GM18498 (cell line): ENCODE measurements at regions not wholly inside any gene's neighbourhood (a gene's known extent, or its start where the extent isn't known, plus 50 kb on each side); places are given as distances from the start of the nearest gene placed in this dataset.
"Not testable (repeated sequence)": the region's sequence is repeated elsewhere in the genome, so short reads cannot be mapped to it uniquely, and the experiment has no call there.

Source experiments
- ATAC-seq: cut with Tn5 transposase; IDR thresholded peaks from one replicate; pipeline ENCODE4 v1.9.1; 2021; ENCODE audit warnings: mild to moderate bottlenecking, moderate library complexity; ENCODE audit not compliant: unreplicated experiment

- ATAC-seq = no peak
Observed at GRCh38 chr13:50611117-50611781, 232.2 kb downstream of the DLEU7 start.

- ATAC-seq = no peak
Observed at GRCh38 chr13:50612717-50613116, 230.8 kb downstream of the DLEU7 start.

GRCh38 chr13:50613356-50613831, 230.1 kb downstream of the DLEU7 start:
- no peak for ATAC-seq

GRCh38 chr13:50615234-50615633, 228.3 kb downstream of the DLEU7 start:
- ATAC-seq = no peak

- no peak for ATAC-seq
Observed at GRCh38 chr13:50616101-50616500, 227.4 kb downstream of the DLEU7 start.

- no peak for ATAC-seq
Observed at GRCh38 chr13:50617134-50617721, 226.3 kb downstream of the DLEU7 start.

GRCh38 chr13:50618206-50618605, 225.3 kb downstream of the DLEU7 start:
- ATAC-seq = no peak

- ATAC-seq = no peak
Observed at GRCh38 chr13:50626101-50626547, 217.4 kb downstream of the DLEU7 start.

- no peak for ATAC-seq
Observed at GRCh38 chr13:50627111-50627510, 216.4 kb downstream of the DLEU7 start.

- not testable (repeated sequence) for ATAC-seq
Observed at GRCh38 chr13:50628512-50628911, 215.0 kb downstream of the DLEU7 start.

GRCh38 chr13:50629497-50629896, 214.0 kb downstream of the DLEU7 start:
- no peak for ATAC-seq

- ATAC-seq = no peak
Observed at GRCh38 chr13:50629966-50630365, 213.5 kb downstream of the DLEU7 start.

GRCh38 chr13:50631041-50631440, 212.5 kb downstream of the DLEU7 start:
- ATAC-seq = no peak

- no peak for ATAC-seq
Observed at GRCh38 chr13:50634339-50634738, 209.2 kb downstream of the DLEU7 start.

GRCh38 chr13:50635504-50635903, 208.0 kb downstream of the DLEU7 start:
- ATAC-seq = peak; percentile 73

GRCh38 chr13:50636007-50636704, 207.3 kb downstream of the DLEU7 start:
- peak; percentile 83 for ATAC-seq

GRCh38 chr13:50643060-50643459, 200.4 kb downstream of the DLEU7 start:
- ATAC-seq = no peak

- no peak for ATAC-seq
Observed at GRCh38 chr13:50644081-50644871, 199.2 kb downstream of the DLEU7 start.

GRCh38 chr13:50645092-50645491, 198.4 kb downstream of the DLEU7 start:
- no peak for ATAC-seq

- no peak for ATAC-seq
Observed at GRCh38 chr13:50646070-50646469, 197.4 kb downstream of the DLEU7 start.

- no peak for ATAC-seq
Observed at GRCh38 chr13:50649211-50649610, 194.3 kb downstream of the DLEU7 start.
